C4-2B (cell line): ENCODE measurements at regions not wholly inside any gene's neighbourhood (a gene's known extent, or its start where the extent isn't known, plus 50 kb on each side); places are given as distances from the start of the nearest gene placed in this dataset.

Experiments
- H3K27ac ChIP-seq: fragments of 450-650 bp; 2 replicates; pipeline ENCODE4 v1.5.1; 2017
- CTCF ChIP-seq: fragments of 450-650 bp; conservative IDR thresholded peaks from 2 replicates; pipeline ENCODE4 v1.5.1; 2017; ENCODE audit warnings: mild to moderate bottlenecking
- ZFX ChIP-seq: fragments of 450-650 bp; IDR thresholded peaks from 2 replicates; pipeline ENCODE4 v1.6.1; 2017

- TF ChIP-seq CTCF, result no peak
- TF ChIP-seq ZFX, result no peak
- no peak overlapping the region for H3K27ac ChIP-seq
Measured at GRCh38 chr10:124257781-124258180, 160.9 kb downstream of the OAT start.

- H3K27ac ChIP-seq, result no peak overlapping the region
- TF ChIP-seq ZFX, result no peak
- no peak for TF ChIP-seq CTCF
Measured at GRCh38 chr10:124256151-124256550, 162.6 kb downstream of the OAT start.

GRCh38 chr10:124255556-124255955, 162.2 kb upstream of the CHST15 start:
- H3K27ac ChIP-seq, result no peak overlapping the region
- TF ChIP-seq CTCF (no peak), ZFX (no peak)

GRCh38 chr10:124254490-124254889, 161.1 kb upstream of the CHST15 start:
- no peak for TF ChIP-seq CTCF
- TF ChIP-seq ZFX, result no peak

GRCh38 chr10:124253006-124253405, 159.6 kb upstream of the CHST15 start:
- no peak for TF ChIP-seq ZFX
- no peak for TF ChIP-seq CTCF

More at GRCh38 chr10:124254490-124254889, 161.1 kb upstream of the CHST15 start:
- no peak overlapping the region for H3K27ac ChIP-seq

GRCh38 chr10:124252097-124252715, 158.8 kb upstream of the CHST15 start:
- H3K27ac ChIP-seq, result no peak overlapping the region

More at GRCh38 chr10:124253006-124253405, 159.6 kb upstream of the CHST15 start:
- no peak overlapping the region for H3K27ac ChIP-seq

More at GRCh38 chr10:124252097-124252715, 158.8 kb upstream of the CHST15 start:
- TF ChIP-seq ZFX, result no peak
- TF ChIP-seq CTCF, result no peak
